Panc1 (cell line): ENCODE measurements at regions not wholly inside any gene's neighbourhood (a gene's known extent, or its start where the extent isn't known, plus 50 kb on each side); places are given as distances from the start of the nearest gene placed in this dataset.

ENCODE experiments used
- ATAC-seq: fragments of 200-7000 bp; cut with Tn5 transposase; 2 replicates; pipeline ENCODE4 v1.9.1; 2020; ENCODE audit warnings: mild to moderate bottlenecking, moderate library complexity
- BruUV-seq: library from RNA; stranded (reverse); fragments of 400-500 nt; replicated peaks from 2 replicates; lab custom pipeline; 2021; lab: Mats Ljungman, UMichigan
- CTCF ChIA-PET: fragments of 300-600 bp; sonication (Branson Sonifier 250); formaldehyde crosslinking; loops from one replicate; lab custom pipeline; 2022; ENCODE audit warnings: antibody characterized with exemption; lab: Charles Lee
- POLR2A ChIA-PET: fragments of 300-600 bp; sonication (Branson Sonifier 250); formaldehyde crosslinking; loops from one replicate; lab custom pipeline; 2022; ENCODE audit warnings: antibody characterized with exemption; lab: Charles Lee
- DNase-seq: peaks from one replicate; pipeline ENCODE4 v3.0.0-alpha.2; 2010; ENCODE audit warnings: low read depth, low spot score
- H3K27ac ChIP-seq: 2 replicates; pipeline ENCODE4 v1.5.1; 2011; ENCODE audit warnings: mild to moderate bottlenecking, low read length, inconsistent platforms
- H3K27me3 ChIP-seq: fragments of 200-500 bp; sonication (Bioruptor generic); 2 replicates; pipeline ENCODE4 v1.6.0; 2014; ENCODE audit warnings: low read length, inconsistent platforms; ENCODE audit not compliant: control insufficient read depth, insufficient read depth
- H3K36me3 ChIP-seq: fragments of 200-500 bp; sonication (Bioruptor generic); 2 replicates; pipeline ENCODE4 v1.5.1; 2014; ENCODE audit warnings: inconsistent platforms, mild to moderate bottlenecking, low read length, moderate library complexity; ENCODE audit not compliant: control insufficient read depth, insufficient read depth
- H3K4me1 ChIP-seq: 2 replicates; pipeline ENCODE4 v1.5.1; 2011; ENCODE audit warnings: inconsistent platforms, mild to moderate bottlenecking, low read length, moderate library complexity; ENCODE audit not compliant: control insufficient read depth, insufficient read depth
- H3K4me3 ChIP-seq, 2 experiments: 2 replicates each; pipeline ENCODE4 v1.5.1; 2011 to 2012; ENCODE audit warnings: low read depth in 2 of 2, low read length in 2 of 2, mild to moderate bottlenecking in 2 of 2, inconsistent platforms in 1 of 2, moderate library complexity in 1 of 2
- H3K9me3 ChIP-seq: fragments of 200-500 bp; sonication (Bioruptor generic); 2 replicates; pipeline ENCODE4 v1.5.1; 2014; ENCODE audit warnings: low read depth, mild to moderate bottlenecking, inconsistent platforms, low read length, moderate library complexity; ENCODE audit not compliant: control insufficient read depth, insufficient read depth
- CTCF ChIP-seq: fragments of 450-650 bp; IDR thresholded peaks from 2 replicates; pipeline ENCODE4 v1.5.1; 2017; ENCODE audit warnings: mild to moderate bottlenecking
- POLR2AphosphoS5 ChIP-seq: IDR thresholded peaks from 2 replicates; pipeline ENCODE4 v1.6.1; 2012; ENCODE audit warnings: mild to moderate bottlenecking, low read depth, low read length, moderate library complexity
- REST ChIP-seq, 2 experiments: IDR thresholded peaks; 2 replicates each; pipeline ENCODE4 v1.6.1; 2011 to 2012; ENCODE audit warnings: low read depth in 2 of 2, control low read depth in 1 of 2, low read length in 1 of 2, mild to moderate bottlenecking in 1 of 2, moderate library complexity in 1 of 2; ENCODE audit not compliant: insufficient read depth in 1 of 2
- SIN3A ChIP-seq: IDR thresholded peaks from 2 replicates; pipeline ENCODE4 v1.6.1; 2012; ENCODE audit warnings: low read depth, mild to moderate bottlenecking, low read length, moderate library complexity, borderline replicate concordance; ENCODE audit not compliant: insufficient read depth
- TCF7L2 ChIP-seq: IDR thresholded peaks from 2 replicates; pipeline ENCODE4 v1.6.1; 2011; ENCODE audit warnings: mild to moderate bottlenecking, low read depth, low read length, inconsistent platforms
- in situ Hi-C: cut with HindIII; loops from 2 replicates; pipeline ENCODE4 v1.10.0; 2016; ENCODE audit warnings: low sequenced_read_pairs, low pct_unique_long_range_greater_than_20kb
- intact Hi-C: fragments of 100-400 bp; cut with micrococcal nuclease; formaldehyde crosslinking; loops from one replicate; pipeline ENCODE4 v1.10.0; 2022; ENCODE audit not compliant: unreplicated experiment

- intact Hi-C loops (no loop called here), in situ Hi-C loops (no loop called here)
- Histone ChIP-seq H3K9me3 (no peaks in the 10 kb centered on the region), H3K36me3 (no peaks in the 10 kb centered on the region), H3K4me3 (no peak overlapping the region), H3K27ac (no peak overlapping the region), H3K4me1 (no peaks in the 10 kb centered on the region), H3K27me3 (no peaks in the 10 kb centered on the region)
- BruUV-seq = no TSS peak
- ATAC-seq (no peak), DNase-seq (no peak)
- POLR2A ChIA-PET = no interaction called here
- CTCF ChIA-PET = no interaction called here
- TF ChIP-seq POLR2AphosphoS5 = no peak
- no peak for TF ChIP-seq REST (IDR thresholded peaks at IDR 0.05; ENCODE audit: insufficient read depth in 1 of 2, low read depth in 2 of 2, low read length in 1 of 2)
- TF ChIP-seq TCF7L2 = no peak
Observed at GRCh38 chr3:154762486-154762885, 317.6 kb upstream of the MME start.

GRCh38 chr3:154759966-154760365 is 320.2 kb upstream of the MME start:
- CTCF ChIA-PET = no interaction called here
- Histone ChIP-seq H3K27ac (no peak overlapping the region), H3K36me3 (no peaks in the 10 kb centered on the region), H3K4me1 (no peaks in the 10 kb centered on the region), H3K27me3 (no peaks in the 10 kb centered on the region), H3K4me3 (no peak overlapping the region), H3K9me3 (no peaks in the 10 kb centered on the region)
- in situ Hi-C loops (no loop called here), intact Hi-C loops (loop anchor here (10.0 kb wide), 1 partner anchor 945 kb away; no protein-coding TSS in a partner anchor)
- DNase-seq (no peak), ATAC-seq (no peak)
- BruUV-seq = no TSS peak
- POLR2A ChIA-PET = no interaction called here
- no peak for TF ChIP-seq TCF7L2
- no peak for TF ChIP-seq CTCF
- TF ChIP-seq POLR2AphosphoS5 = no peak
- no peak for TF ChIP-seq REST (IDR thresholded peaks at IDR 0.05; ENCODE audit: insufficient read depth in 1 of 2, low read depth in 2 of 2, low read length in 1 of 2)
- TF ChIP-seq SIN3A = no peak
